Right kidney (tissue), 1 donor: ENCODE measurements at regions not wholly inside any gene's neighbourhood (a gene's known extent, or its start where the extent isn't known, plus 50 kb on each side); places are given as distances from the start of the nearest gene placed in this dataset.
A peak's percentile ranks its signal among the peaks of the same experiment; 100 is the strongest.

Experiments used
- DNase-seq: peaks from one replicate; pipeline ENCODE4 v3.0.0-alpha.2; 2016

- DNase-seq, result no peak
These were observed 171.9 kb upstream of the GPR12 start for GRCh38 chr13:26932465-26932864.

- peak; percentile 54 for DNase-seq
These were observed 169.6 kb upstream of the GPR12 start for GRCh38 chr13:26929971-26930730.

- DNase-seq, result no peak
These were observed 166.9 kb upstream of the GPR12 start for GRCh38 chr13:26927511-26927910.

- DNase-seq, result no peak
These were observed 165.8 kb upstream of the GPR12 start for GRCh38 chr13:26926371-26926770.

- peak; percentile 16 for DNase-seq
These were observed 163.4 kb upstream of the GPR12 start for GRCh38 chr13:26923824-26924605.

GRCh38 chr13:26921918-26922317, 161.3 kb upstream of the GPR12 start:
- DNase-seq, result no peak

GRCh38 chr13:26920614-26921355, 160.2 kb upstream of the GPR12 start:
- no peak for DNase-seq

GRCh38 chr13:26919732-26920131, 159.1 kb upstream of the GPR12 start:
- no peak for DNase-seq

- DNase-seq, result no peak
These were observed 158.7 kb upstream of the GPR12 start for GRCh38 chr13:26919311-26919710.

- no peak for DNase-seq
These were observed 154.0 kb upstream of the GPR12 start for GRCh38 chr13:26914624-26915023.

GRCh38 chr13:26914148-26914547, 153.6 kb upstream of the GPR12 start:
- no peak for DNase-seq

GRCh38 chr13:26910754-26911465, 150.3 kb upstream of the GPR12 start:
- no peak for DNase-seq

- no peak for DNase-seq
These were observed 148.9 kb upstream of the GPR12 start for GRCh38 chr13:26909477-26909876.

- no peak for DNase-seq
These were observed 147.5 kb upstream of the GPR12 start for GRCh38 chr13:26908126-26908525.

- DNase-seq, result no peak
These were observed 138.6 kb upstream of the GPR12 start for GRCh38 chr13:26899202-26899601.

GRCh38 chr13:26897706-26898550, 137.3 kb upstream of the GPR12 start:
- DNase-seq, result no peak

GRCh38 chr13:26896986-26897668, 136.5 kb upstream of the GPR12 start:
- no peak for DNase-seq

GRCh38 chr13:26895808-26896466, 135.4 kb upstream of the GPR12 start:
- no peak for DNase-seq

- DNase-seq, result no peak
These were observed 134.7 kb upstream of the GPR12 start for GRCh38 chr13:26895081-26895807.

- DNase-seq, result no peak
These were observed 128.0 kb upstream of the GPR12 start for GRCh38 chr13:26888632-26889031.
